ENCODE measurements at regions not wholly inside any gene's neighbourhood (a gene's known extent, or its start where the extent isn't known, plus 50 kb on each side); places are given as distances from the start of the nearest gene placed in this dataset.

- no peak overlapping the region for H3K9ac ChIP-seq (ENCODE audit: low read length)
- no peaks in the 10 kb centered on the region for H3K36me3 ChIP-seq (replicated peaks; ENCODE audit: low read depth, low read length)
- no peak overlapping the region for H2AFZ ChIP-seq (ENCODE audit: low read depth, low read length)
- H3K27ac ChIP-seq (ENCODE audit: low read length): no peak overlapping the region
- no peak overlapping the region for H3K4me3 ChIP-seq (ENCODE audit: low read length)
- H3K4me1 ChIP-seq (ENCODE audit: low read length): peaks cover 48% of the 10 kb centered on the region
- H3K4me2 ChIP-seq (ENCODE audit: low read length): no peak overlapping the region
- H3K9me3 ChIP-seq (ENCODE audit: insufficient read depth, low read length): no peaks in the 10 kb centered on the region
- peaks cover 6% of the 10 kb centered on the region for H4K20me1 ChIP-seq (ENCODE audit: insufficient read depth, low read length)
- TF ChIP-seq EZH2phosphoT487 (IDR thresholded peaks at IDR 0.05; ENCODE audit: low read depth): no peak
- TF ChIP-seq, protein P1, sequence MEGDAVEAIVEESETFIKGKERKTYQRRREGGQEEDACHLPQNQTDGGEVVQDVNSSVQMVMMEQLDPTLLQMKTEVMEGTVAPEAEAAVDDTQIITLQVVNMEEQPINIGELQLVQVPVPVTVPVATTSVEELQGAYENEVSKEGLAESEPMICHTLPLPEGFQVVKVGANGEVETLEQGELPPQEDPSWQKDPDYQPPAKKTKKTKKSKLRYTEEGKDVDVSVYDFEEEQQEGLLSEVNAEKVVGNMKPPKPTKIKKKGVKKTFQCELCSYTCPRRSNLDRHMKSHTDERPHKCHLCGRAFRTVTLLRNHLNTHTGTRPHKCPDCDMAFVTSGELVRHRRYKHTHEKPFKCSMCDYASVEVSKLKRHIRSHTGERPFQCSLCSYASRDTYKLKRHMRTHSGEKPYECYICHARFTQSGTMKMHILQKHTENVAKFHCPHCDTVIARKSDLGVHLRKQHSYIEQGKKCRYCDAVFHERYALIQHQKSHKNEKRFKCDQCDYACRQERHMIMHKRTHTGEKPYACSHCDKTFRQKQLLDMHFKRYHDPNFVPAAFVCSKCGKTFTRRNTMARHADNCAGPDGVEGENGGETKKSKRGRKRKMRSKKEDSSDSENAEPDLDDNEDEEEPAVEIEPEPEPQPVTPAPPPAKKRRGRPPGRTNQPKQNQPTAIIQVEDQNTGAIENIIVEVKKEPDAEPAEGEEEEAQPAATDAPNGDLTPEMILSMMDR (IDR thresholded peaks at IDR 0.05; ENCODE audit: low read depth, low read length): no peak
- peaks cover 66% of the 10 kb centered on the region for H3K27me3 ChIP-seq (ENCODE audit: low read depth, low read length)
- no peaks in the 10 kb centered on the region for H3K79me2 ChIP-seq (ENCODE audit: low read length)
Measured at GRCh38 chr16:50972876-50973275, 178.2 kb downstream of the SALL1 start.

DNA sequence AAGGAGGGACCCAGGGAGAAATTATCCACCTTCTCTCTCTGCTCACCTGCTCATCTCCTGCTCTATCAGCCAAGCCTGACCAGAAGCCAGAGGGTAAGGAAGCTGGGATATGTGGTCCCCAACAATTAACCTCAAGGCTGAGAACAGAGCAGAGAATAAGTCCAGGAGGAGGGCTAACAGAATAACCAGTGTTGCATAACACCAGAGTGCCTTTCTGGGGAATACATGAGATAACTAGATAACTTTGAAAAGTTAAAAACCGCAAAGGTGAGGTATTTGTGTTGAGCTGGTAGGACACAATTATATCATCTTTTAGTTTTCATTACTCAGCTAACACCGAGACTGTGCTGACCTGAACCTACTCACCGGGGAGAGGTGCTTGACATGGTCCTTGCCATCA lies 180.8 kb downstream of the SALL1 start:
- no peaks in the 10 kb centered on the region for H3K36me3 ChIP-seq (replicated peaks; ENCODE audit: low read depth, low read length)
- H4K20me1 ChIP-seq (ENCODE audit: insufficient read depth, low read length): peaks cover 7% of the 10 kb centered on the region
- H3K4me2 ChIP-seq (ENCODE audit: low read length): peak overlapping the region; percentile 66
- no peak overlapping the region for H3K4me3 ChIP-seq (ENCODE audit: low read length)
- H3K4me1 ChIP-seq (ENCODE audit: low read length): peaks cover 53% of the 10 kb centered on the region
- no peak overlapping the region for H3K27ac ChIP-seq (ENCODE audit: low read length)
- TF ChIP-seq, protein P1 (IDR thresholded peaks at IDR 0.05; ENCODE audit: low read depth, low read length): no peak
- no peak for TF ChIP-seq EZH2phosphoT487 (IDR thresholded peaks at IDR 0.05; ENCODE audit: low read depth)
- H3K79me2 ChIP-seq (ENCODE audit: low read length): no peaks in the 10 kb centered on the region
- H3K27me3 ChIP-seq (ENCODE audit: low read depth, low read length): peaks cover 72% of the 10 kb centered on the region
- no peak overlapping the region for H2AFZ ChIP-seq (ENCODE audit: low read depth, low read length)
- H3K9ac ChIP-seq (ENCODE audit: low read length): no peak overlapping the region
- H3K9me3 ChIP-seq (ENCODE audit: insufficient read depth, low read length): no peaks in the 10 kb centered on the region

- no peak overlapping the region for H3K4me3 ChIP-seq (ENCODE audit: low read length)
- TF ChIP-seq EZH2phosphoT487 (IDR thresholded peaks at IDR 0.05; ENCODE audit: low read depth): no peak
- TF ChIP-seq, protein P1 (IDR thresholded peaks at IDR 0.05; ENCODE audit: low read depth, low read length): no peak
Measured at GRCh38 chr16:50967827-50968612, 183.1 kb downstream of the SALL1 start.

DNA sequence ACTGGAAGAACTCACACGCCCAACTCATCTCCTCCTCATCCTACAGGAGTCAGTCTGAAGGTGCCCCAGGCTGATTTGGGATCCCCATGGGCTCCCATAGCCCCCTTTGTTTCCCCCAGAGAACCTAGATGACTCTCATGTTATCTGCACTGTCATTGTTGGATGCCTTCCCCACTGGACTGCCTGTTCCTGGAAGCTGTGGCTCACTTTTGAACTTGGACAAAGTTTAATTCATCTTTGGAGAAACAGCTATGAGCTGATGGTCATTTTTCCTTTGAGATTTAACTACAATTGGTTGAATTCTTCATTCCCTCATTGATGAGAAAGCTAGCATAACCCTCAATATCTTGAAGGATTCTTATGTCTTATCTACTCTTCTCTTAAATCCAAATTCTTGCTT lies 186.6 kb downstream of the SALL1 start:
- Histone ChIP-seq H2AFZ (ENCODE audit: low read depth, low read length) (no peak overlapping the region), H3K4me1 (ENCODE audit: low read length) (peaks cover 30% of the 10 kb centered on the region), H3K4me2 (ENCODE audit: low read length) (no peak overlapping the region), H3K79me2 (ENCODE audit: low read length) (no peaks in the 10 kb centered on the region), H3K36me3 (replicated peaks; ENCODE audit: low read depth, low read length) (no peaks in the 10 kb centered on the region), H3K27me3 (ENCODE audit: low read depth, low read length) (peaks cover 66% of the 10 kb centered on the region), H4K20me1 (ENCODE audit: insufficient read depth, low read length) (peaks cover 6% of the 10 kb centered on the region), H3K4me3 (ENCODE audit: low read length) (no peak overlapping the region), H3K9ac (ENCODE audit: low read length) (no peak overlapping the region), H3K27ac (ENCODE audit: low read length) (no peak overlapping the region), H3K9me3 (ENCODE audit: insufficient read depth, low read length) (no peaks in the 10 kb centered on the region)
- TF ChIP-seq, protein P1 (IDR thresholded peaks at IDR 0.05; ENCODE audit: low read depth, low read length): no peak
- no peak for TF ChIP-seq EZH2phosphoT487 (IDR thresholded peaks at IDR 0.05; ENCODE audit: low read depth)

More at GRCh38 chr16:50967827-50968612, 183.1 kb downstream of the SALL1 start:
- Histone ChIP-seq H3K9me3 (ENCODE audit: insufficient read depth, low read length) (no peaks in the 10 kb centered on the region), H2AFZ (ENCODE audit: low read depth, low read length) (no peak overlapping the region), H3K4me1 (ENCODE audit: low read length) (peaks cover 34% of the 10 kb centered on the region), H3K27ac (ENCODE audit: low read length) (no peak overlapping the region), H3K36me3 (replicated peaks; ENCODE audit: low read depth, low read length) (no peaks in the 10 kb centered on the region), H4K20me1 (ENCODE audit: insufficient read depth, low read length) (peaks cover 3% of the 10 kb centered on the region), H3K9ac (ENCODE audit: low read length) (no peak overlapping the region), H3K4me2 (ENCODE audit: low read length) (peak overlapping the region; percentile 65), H3K79me2 (ENCODE audit: low read length) (no peaks in the 10 kb centered on the region), H3K27me3 (ENCODE audit: low read depth, low read length) (peaks cover 71% of the 10 kb centered on the region)
